Activated CD4-positive, alpha-beta T cell treated with anti-CD3 and anti-CD28 coated beads, Interleukin-2, amount 50 U/mL, for 48 hours (primary cell): ENCODE measurements at regions not wholly inside any gene's neighbourhood (a gene's known extent, or its start where the extent isn't known, plus 50 kb on each side); places are given as distances from the start of the nearest gene placed in this dataset.

Experiments
- DNase-seq, 2 experiments: peaks; one replicate each; pipeline ENCODE4 v3.0.0-alpha.2; 2020

- no peak for DNase-seq
Measured at GRCh38 chr5:118022062-118022461, 966.3 kb downstream of the DTWD2 start.

- no peak for DNase-seq
Measured at GRCh38 chr5:118017536-118017935, 970.8 kb downstream of the DTWD2 start.

- no peak for DNase-seq
Measured at GRCh38 chr5:118016396-118016795, 972.0 kb downstream of the DTWD2 start.

- no peak for DNase-seq
Measured at GRCh38 chr5:118015511-118015910, 972.8 kb downstream of the DTWD2 start.

GRCh38 chr5:118009741-118010297 is 978.5 kb downstream of the DTWD2 start:
- no peak for DNase-seq

- no peak for DNase-seq
Measured at GRCh38 chr5:118008779-118009178, 979.6 kb downstream of the DTWD2 start.

GRCh38 chr5:118007262-118007661 is 981.1 kb downstream of the DTWD2 start:
- DNase-seq: no peak

- DNase-seq: no peak
Measured at GRCh38 chr5:118006219-118006618, 982.1 kb downstream of the DTWD2 start.

GRCh38 chr5:117999939-118000549 is 988.3 kb downstream of the DTWD2 start:
- no peak for DNase-seq

- DNase-seq: no peak
Measured at GRCh38 chr5:117982691-117983090, 1005.7 kb downstream of the DTWD2 start.

- DNase-seq: no peak
Measured at GRCh38 chr5:117973785-117974184, 1014.6 kb downstream of the DTWD2 start.

- DNase-seq: no peak
Measured at GRCh38 chr5:117955831-117956230, 1032.5 kb downstream of the DTWD2 start.

- DNase-seq: no peak
Measured at GRCh38 chr5:117954331-117954730, 1034.0 kb downstream of the DTWD2 start.

GRCh38 chr5:117953272-117953671 is 1035.1 kb downstream of the DTWD2 start:
- no peak for DNase-seq

- DNase-seq: no peak
Measured at GRCh38 chr5:117947836-117948235, 1040.5 kb downstream of the DTWD2 start.

GRCh38 chr5:117947121-117947520 is 1041.2 kb downstream of the DTWD2 start:
- DNase-seq: no peak

- DNase-seq: no peak
Measured at GRCh38 chr5:117945258-117945657, 1043.1 kb downstream of the DTWD2 start.

- no peak for DNase-seq
Measured at GRCh38 chr5:117943541-117943940, 1044.8 kb downstream of the DTWD2 start.

- no peak for DNase-seq
Measured at GRCh38 chr5:117942861-117943519, 1045.4 kb downstream of the DTWD2 start.

- no peak for DNase-seq
Measured at GRCh38 chr5:117893211-117893610, 1095.1 kb downstream of the DTWD2 start.

GRCh38 chr5:117892360-117892759 is 1096.0 kb downstream of the DTWD2 start:
- no peak for DNase-seq

- no peak for DNase-seq
Measured at GRCh38 chr5:117889596-117889995, 1098.8 kb downstream of the DTWD2 start.

GRCh38 chr5:117888688-117889087 is 1099.7 kb downstream of the DTWD2 start:
- no peak for DNase-seq

- no peak for DNase-seq
Measured at GRCh38 chr5:117881426-117882230, 1106.7 kb downstream of the DTWD2 start.
